ENCODE measurements at regions not wholly inside any gene's neighbourhood (a gene's known extent, or its start where the extent isn't known, plus 50 kb on each side); places are given as distances from the start of the nearest gene placed in this dataset.
"Not testable (repeated sequence)": the region's sequence is repeated elsewhere in the genome, so short reads cannot be mapped to it uniquely, and the experiment has no call there.

DNA sequence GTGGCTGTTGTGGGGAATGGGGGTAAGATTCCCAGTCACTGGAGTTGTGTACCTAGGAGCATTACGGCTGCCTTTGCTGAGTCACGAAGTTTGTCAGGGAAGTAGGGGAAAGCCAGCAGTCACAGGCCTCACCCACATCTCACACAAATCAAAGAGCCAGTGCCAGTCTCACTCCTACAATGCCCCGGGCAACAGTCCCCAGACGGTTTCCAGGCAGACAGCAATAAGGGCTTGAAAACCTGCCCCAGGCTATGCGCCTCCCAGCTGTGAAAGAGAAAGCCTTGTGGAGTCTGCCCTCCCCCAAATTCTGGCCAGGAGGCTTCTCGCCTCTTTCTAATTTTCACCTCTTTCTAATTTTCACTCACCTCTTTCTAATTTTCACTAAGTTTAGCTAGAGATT, 142.3 kb upstream of the EDNRB start:
- no peak for DNase-seq

DNA sequence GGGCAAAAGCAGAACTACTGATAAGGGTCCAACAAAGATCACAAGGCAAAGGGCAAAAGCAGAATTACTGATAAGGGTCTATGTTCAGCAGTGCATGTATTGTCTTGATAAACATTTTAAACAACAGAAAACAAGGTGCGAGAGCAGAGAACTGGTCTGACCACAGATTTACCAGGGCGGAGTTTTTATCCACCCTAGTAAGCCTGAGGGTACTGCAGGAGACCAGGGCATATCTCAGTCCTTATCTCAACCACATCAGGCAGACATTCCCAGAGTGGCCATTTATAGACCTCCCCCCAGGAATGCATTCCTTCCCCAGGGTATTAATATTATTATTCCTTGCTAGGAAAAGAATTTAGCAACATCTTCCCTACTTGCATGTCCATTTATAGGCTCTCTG, 138.2 kb upstream of the EDNRB start:
- DNase-seq, result not testable (repeated sequence)

DNA sequence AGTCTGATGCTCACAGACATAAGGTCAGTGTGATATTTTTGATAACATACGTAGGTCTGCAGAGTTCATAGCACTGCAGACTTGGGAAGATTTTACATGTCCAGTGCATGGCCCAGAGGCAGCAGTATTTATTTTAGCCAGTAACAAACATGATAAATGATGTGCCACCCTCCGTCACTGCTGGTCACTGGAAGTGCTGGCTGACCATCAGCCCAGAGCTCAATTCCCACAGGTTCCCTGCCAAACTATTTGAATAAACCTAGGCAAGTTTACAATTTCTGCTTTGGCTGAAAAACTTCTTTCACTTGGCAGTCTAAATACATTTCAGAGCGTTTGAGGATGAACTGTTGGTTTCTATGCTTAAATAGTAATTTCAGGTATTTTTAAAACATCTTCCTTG, 135.5 kb upstream of the EDNRB start:
- DNase-seq, result no peak

DNA sequence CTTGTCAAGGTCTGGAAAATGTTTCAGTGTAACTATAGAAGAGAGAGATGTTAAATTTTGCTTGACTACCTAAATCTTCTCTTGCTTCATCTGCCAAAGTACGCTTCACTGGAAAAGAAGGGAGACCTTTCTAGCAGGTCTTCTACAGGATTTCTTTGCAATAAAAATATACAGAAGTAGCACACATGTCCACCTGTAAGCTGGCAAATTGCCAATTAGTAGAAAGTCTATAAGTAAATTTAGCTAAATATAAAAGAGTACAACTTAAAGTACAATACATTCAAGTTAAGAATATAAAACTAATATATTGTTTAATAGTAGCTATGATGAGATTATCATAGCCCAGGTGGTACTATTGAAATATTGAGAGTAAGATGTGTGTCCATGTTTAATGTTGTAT, 128.5 kb upstream of the EDNRB start:
- DNase-seq, result no peak

DNA sequence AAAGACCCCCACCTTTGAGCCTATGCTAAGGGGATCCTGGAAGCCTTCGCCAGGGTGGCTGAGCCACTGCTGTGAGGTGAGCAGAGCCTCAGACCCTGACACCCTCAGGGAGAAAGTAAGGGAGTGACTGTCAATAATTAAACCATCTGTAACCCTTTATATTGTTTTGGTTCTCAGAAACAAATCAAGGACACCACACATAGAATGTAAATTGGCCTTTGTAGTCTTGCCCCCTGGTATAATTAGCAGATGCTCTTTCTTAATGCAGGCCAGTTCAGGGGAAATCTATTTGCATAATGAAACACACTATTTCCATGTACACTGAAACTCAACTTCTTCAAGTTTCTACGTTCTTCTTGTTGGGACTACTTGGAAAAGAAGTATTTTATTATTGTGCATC, 127.7 kb upstream of the EDNRB start:
- DNase-seq, result no peak

DNA sequence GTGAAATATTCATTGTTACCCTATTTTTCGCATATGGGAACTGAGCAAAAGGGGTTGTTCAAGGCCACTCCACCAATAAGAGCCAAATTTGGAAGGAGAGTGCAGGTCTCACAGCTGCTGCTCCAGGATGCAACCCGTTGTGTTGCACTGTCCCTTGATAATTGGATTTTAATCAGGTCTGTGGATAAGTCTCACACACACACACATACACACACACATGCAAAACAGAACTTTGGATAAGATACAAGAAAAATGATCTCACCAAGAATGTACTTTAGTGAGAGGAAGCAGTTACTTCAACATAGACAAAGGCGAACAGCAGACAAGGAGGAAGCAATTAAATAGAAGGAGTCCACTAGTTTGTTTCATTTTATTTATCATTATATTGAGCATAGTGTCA, 127.3 kb upstream of the EDNRB start:
- no peak for DNase-seq

DNA sequence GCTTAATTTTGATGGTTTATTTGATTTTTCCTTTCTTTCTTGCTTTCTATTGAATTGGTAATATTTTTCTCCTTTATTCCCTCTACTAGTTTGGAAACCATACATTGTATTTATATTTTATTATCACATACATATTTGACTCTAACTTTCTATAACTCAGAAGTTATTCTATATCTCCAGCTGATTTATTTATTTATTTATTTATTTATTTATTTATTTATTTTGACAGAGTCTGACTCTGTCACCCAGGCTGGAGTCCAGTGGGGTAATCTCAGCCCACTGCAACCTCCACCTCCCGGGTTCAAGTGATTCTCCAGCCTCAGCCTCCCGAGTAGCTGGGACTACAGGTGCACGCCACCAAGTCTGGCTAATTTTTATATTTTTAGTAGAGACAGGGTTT, 122.7 kb upstream of the EDNRB start:
- not testable (repeated sequence) for DNase-seq

DNA sequence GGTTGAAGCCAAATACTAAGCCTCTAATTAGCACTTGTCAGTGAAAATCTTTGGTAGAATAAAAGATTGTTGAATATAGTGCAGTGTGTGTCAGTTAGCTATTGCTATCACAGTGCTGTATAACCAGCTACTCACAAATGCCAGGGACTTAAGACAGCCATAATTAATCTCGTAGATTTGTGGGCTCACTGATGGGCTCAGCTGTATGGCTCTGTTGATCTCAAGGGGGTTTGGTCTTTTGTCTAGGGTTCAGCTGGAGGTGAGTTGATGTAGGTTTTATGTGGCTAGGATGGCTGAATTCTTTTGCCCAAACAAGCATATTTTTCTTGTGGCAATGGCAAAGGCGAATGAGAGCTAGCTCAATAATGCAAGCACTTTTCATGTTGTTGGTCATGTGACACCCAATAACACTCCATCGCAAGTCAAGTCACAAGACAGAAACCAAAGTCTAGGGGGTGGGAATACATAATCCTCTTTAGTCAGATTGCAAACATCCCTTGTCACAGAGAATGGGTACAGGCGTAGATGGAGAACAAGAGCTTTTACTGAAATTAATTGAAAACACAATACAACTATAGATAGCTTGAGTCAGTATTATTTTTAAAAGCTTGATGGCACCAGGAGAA, 121.7 kb upstream of the EDNRB start:
- no peak for DNase-seq

DNA sequence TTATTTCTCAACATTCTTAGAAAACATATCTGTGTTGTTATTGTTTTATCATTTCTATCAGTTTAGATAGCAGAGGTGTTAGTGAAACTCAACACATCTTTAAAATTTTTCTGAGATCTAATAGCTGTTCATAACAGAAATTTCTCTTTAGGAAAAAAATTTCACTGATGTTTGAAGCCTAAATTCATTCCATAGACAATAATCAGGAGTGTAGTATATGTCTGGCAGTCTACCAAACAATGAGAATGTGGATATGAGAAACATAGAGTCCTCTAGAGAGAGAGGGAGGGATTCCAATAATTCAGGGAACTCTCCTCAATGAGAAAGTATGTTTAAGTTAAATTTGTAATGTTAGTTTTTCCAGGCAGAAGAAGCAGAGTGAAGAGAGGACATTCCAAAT, 118.2 kb upstream of the EDNRB start:
- DNase-seq, result no peak

DNA sequence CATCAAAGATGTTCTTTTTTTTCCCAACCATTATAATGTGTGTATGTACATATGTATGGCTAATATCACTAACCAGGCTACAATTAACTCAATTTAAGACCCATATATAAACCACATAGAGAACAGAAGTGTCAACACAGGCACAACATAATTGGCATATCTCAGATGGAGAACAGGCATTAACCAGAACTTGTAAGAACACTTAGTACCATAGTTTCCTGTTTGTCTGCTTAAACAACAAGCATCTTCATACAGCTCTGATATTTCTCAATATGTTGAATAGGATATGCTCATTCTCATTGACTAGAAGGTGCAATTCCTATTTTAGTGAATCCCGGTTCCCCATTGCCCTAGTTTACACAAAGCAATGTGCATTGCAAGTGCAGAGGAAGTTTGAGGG, 116.9 kb upstream of the EDNRB start:
- no peak for DNase-seq

DNA sequence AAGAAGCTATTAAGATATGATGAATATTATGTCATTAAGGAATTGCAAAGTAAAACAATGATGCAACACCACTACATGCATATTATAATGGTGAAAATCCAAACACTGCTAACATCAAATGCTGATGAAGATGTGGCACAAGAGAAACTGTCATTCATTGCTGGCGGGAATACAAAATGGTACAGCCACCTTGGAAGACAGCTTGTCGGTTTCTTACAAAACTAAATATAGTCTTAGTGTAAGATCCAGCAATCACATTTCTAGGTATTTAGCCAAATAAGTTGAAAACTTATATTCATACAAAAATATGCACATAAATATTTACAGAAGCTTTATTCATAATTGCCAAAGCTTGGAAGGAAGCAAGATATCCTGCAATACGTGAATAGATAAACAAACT, 114.9 kb upstream of the EDNRB start:
- no peak for DNase-seq

DNA sequence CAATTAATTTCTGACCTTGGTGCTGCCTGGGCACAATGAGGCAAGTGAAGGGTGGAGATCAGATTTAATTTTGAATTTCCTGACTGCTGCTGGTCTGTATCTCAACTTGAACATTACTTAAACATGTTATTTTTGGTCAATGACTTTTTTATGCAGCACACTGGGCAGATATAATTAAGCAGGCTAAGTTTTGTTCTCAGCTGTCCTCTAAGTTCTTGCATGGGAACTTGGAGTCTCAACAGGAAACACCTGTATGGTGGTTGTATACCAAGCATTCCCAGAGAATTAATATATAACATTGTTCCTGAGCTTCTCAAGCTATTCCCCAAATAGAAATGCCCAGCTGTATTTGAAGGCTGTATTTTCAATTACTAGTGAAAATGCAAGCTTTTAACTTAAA, 113.5 kb upstream of the EDNRB start:
- no peak for DNase-seq

DNA sequence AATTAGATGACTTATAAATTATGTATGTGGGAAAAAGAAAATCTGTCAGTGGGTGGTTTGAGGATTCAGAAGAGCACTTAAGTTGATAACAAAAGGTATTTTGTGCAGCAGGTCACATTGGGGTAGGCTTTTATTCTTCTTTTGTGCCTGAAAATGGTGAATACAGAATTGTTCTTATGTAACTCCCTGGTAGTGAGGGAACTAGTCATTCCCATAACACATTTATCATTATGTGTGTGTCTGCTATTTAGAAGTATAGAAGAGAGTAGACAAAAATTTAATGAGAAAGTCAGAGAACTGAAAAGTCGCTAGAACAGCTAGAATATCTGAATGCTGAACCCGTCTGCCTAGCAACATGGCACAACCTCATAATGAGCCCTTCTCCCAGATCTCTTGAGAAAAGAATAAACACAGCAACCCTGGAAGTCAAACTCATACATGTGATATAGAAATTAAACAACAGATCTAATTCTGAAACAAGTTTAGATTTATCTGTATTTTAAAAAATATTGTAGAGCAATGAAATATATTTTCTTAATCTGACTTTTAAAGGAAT, 111.8 kb upstream of the EDNRB start:
- no peak for DNase-seq

DNA sequence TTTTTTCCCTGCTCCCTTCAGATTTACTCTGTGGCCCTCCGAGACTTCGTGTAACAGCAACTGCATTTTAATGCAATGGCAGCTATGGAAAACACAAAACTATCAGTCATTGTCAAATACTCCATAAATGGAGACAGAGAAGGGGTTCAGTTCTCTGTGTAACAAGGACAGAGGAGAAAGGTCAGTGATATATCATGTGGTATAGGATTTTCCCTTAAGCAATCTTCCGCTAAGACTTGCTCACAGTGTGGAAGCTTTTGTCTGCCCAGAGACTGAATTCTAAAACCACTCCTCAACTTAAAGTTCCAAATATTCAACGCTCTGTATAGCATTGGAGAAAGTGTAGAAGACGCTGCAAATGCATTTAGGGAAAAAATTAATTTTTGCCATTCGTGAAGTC, 111.3 kb upstream of the EDNRB start:
- no peak for DNase-seq

DNA sequence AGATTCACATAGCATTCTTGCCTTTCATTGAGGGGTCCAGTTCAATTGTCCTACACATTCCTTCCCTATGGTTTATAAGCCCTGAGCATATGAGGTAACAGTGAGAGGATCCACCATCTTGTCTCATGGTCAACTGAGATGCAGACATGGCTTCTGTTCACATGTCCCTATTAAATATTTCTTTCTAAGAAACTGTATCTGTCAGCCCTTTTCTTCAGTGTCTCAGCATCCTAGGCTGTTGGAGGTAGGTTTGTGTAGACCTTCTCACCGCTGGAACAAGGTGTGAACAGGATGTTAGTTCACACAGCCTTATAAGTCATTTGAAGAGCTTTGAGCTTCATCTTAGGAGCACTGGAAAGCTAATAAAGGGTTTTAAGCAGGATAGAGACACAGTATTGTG, 110.3 kb upstream of the EDNRB start:
- DNase-seq, result no peak

DNA sequence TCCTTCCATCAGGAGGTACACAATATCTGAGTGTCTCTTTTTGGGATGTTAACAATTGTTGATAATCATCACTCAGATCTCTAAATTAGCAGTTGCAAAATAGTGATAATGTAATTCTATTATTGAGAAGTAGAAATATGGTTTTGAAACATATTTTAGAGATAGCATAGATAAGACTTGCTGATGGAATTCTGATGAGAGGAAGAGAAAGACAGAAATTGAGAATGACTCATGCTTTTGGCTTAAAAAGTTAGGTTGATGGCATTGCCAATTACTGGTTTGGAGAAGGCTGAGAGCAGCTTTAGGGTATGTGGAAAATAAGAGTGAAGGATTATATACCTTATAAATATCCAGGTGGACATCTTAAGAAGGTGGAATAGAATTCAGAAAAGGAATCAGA, 106.4 kb upstream of the EDNRB start:
- no peak for DNase-seq

DNA sequence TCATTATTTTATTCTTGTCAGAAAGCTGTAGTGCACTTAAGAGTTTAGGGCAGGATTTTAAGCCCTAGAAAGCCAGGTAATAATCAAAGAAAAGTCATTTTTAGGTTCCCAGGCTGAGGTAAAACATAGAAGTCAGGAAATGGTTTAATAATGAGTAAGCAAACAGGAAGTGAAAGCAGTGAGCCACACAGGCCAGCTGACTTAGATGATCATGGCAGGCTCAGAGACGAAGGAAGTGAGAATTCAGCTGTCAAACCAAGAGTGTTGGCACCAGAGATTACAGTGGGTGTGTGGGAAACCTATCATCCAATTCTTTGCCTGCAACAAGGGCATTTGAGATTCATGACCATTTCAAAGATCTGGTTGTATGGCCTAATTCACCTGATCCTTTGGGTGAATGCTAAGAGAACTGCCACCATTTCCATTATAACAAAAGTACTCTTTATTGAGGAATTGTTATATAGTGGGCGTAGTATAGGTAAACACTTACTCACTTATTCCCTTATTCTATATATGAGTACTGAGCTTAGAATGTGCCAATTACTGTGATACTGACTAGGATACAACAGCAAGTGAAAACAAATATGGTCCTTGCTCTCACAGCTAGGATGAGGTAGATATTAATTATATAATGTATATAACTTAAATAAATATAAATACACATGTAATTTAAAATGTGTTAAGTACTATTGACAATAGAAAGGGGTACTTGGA, 103.7 kb upstream of the EDNRB start:
- DNase-seq, result peak; percentile 78

DNA sequence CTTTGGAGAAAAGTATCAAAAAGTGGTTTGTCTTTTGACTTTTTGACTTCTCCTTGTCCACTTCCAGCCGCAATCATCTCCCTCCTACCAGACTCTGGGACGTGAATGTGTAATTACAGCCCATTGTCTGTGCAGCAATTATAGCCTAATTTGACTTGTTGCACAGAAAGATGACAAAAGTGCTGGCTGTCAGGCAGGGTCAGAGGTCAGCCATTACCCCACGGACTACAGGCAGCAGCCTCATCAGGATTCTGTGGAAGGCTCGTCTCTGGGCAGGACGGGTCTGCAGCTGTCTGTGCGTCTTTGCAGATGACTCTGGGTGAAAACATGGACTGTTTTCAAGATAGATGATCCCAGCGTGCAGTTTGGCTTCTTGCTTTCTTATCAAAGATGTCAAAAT, 102.2 kb upstream of the EDNRB start:
- DNase-seq, result no peak

DNA sequence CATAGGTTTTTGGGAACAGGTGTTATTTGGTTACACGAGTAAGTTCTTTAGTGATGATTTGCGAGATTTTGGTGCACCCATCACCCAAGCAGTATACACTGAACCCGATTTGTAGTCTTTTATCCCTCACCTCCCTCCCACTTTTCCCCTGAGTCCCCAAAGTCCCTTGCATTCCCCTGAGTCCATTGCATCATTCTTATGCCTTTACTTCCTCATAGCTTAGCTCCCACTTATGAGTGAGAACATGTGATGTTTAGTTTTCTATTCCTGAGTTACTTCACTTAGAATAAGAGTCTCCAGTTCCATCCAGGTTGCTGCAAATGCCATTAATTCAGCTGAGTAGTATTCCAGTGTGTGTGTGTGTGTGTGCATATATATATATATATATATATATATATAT, 97.2 kb upstream of the EDNRB start:
- no peak for DNase-seq

DNA sequence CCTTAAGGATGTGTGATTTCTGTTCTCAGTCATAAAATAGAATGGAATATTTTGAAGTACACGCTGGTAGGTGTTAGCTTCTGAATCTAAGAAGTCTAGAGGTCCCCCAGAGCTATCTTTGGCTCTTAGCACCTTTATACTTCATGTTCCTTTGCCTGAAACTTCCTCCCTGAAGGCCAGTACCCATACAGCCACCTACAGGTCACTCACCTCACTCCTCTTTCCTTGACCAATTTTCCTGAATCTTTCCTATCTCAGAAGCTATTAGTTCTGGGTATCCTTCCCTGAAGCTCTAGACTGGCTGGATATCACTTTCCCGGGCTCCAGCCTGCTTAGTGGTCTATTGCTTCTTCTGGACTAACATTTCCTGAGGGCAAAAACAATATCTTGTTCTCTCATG, 93.4 kb upstream of the EDNRB start:
- DNase-seq, result no peak

DNA sequence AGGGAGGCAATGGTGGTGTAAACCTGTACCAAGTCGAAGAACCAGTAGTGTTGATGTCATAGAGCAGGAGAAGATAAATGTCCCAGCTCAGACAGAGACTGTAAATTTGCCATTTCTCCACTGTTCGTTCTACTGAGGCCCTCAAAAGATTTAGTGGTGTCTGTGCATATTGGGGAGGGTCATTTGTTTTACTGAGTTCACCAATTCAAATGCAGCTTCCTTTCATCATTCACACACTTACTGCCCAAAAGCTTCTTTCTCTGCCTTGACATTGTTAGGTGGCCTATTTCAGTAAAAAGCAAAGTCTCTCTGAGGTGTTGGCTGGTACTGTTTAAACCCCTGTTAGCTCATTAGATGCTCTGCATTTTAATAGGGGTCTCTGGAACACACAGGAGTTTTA, 86.2 kb upstream of the EDNRB start:
- DNase-seq, result no peak

DNA sequence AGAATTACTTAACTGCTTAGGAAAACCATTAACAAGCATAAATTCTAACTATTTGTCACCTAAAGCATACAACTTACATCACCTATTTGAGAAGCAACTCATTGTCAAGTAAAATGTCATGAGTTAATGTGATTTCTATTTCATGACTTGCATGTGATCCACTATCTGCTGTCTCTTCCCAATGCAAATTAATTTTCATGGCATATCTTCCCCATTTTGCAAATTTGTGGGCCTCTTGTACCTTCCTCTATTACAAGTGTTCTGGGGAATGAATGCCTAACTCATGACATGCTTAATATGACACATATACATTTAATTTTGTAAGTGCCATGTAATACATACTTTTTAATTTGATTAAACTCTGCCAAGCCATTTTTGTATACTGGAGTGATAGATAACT, 81.1 kb upstream of the EDNRB start:
- DNase-seq, result no peak

DNA sequence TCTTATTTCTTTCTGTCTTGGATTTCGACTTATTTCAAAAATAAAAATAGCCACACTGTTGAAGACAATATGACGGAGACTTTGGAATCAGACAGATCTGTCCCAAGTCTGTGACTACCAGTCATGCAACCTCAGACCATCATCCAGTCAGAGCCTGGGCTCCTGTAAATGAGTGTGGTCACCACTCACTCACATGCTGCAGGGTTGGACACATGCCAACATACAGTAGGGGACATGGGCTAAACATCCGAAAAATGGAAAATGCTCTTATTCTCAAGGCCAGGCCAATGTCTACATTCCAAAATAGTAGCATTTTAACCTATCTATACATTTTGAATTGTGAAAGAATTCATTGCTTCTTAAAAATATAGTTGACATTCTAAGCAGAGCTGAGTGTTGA, 75.5 kb upstream of the EDNRB start:
- no peak for DNase-seq

DNA sequence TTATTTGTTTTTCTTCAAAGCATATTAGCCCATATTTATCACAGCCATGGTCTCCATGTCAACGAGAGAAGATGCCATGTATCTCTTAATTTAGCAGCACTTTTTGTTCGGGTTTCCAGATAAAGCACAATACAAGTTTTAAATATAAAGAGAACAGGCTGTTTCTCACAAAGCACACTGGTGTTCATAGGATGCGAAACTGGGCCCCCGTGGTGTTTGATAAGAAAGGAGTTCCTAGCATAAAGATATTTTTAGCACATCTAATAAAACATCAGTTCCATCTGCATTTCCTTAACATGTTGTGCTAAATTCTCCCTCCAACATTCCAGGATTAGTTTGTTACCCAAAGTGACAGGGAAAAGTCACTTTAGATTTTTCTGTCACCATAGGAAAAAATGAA, 72.4 kb upstream of the EDNRB start:
- DNase-seq, result no peak

DNA sequence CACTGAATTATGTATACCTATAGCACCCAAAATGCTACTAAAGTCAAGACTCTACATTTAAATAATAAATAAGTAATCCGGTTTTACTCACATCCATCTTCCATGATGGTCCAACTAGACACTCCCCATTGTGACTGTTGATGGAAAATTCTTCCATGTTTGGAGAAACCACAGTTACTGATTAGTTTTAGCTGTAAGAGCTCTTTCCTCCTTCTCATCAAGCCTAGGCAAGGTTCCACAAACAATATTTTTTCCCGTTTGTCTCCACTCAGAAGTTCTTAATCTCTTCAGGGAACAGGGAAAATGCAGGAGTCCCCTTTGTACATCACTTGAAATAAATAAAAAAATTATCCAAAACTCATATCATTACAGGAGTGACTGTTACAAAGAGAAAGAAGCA, 70.7 kb upstream of the EDNRB start:
- no peak for DNase-seq
